ENCODE measurements at regions not wholly inside any gene's neighbourhood (a gene's known extent, or its start where the extent isn't known, plus 50 kb on each side); places are given as distances from the start of the nearest gene placed in this dataset.

GRCh38 chr13:79678100-79678499 is 197.1 kb downstream of the NDFIP2 start:
- no peaks in the 10 kb centered on the region for H3K27me3 Mint-ChIP-seq (ENCODE audit: low read depth)
- peaks cover 1% of the 10 kb centered on the region for H3K36me3 Mint-ChIP-seq (ENCODE audit: low read depth)
- no peak overlapping the region for H3K4me3 Mint-ChIP-seq (ENCODE audit: unreplicated experiment)
- no peak for DNase-seq (ENCODE audit: low spot score)
- no peak overlapping the region for H3K27ac Mint-ChIP-seq (ENCODE audit: unreplicated experiment)
- TF ChIP-seq CTCF (IDR thresholded peaks at IDR 0.05): no peak
- peaks cover 25% of the 10 kb centered on the region for H3K4me1 Mint-ChIP-seq (ENCODE audit: low read depth)
- peaks cover 4% of the 10 kb centered on the region for H3K9me3 Mint-ChIP-seq (ENCODE audit: low read depth)

GRCh38 chr13:79675931-79676660 is 195.1 kb downstream of the NDFIP2 start:
- no peaks in the 10 kb centered on the region for H3K36me3 Mint-ChIP-seq (ENCODE audit: low read depth)
- TF ChIP-seq CTCF (IDR thresholded peaks at IDR 0.05): no peak
- H3K27me3 Mint-ChIP-seq (ENCODE audit: low read depth): no peaks in the 10 kb centered on the region
- no peak for DNase-seq (ENCODE audit: low spot score)
- no peak overlapping the region for H3K4me3 Mint-ChIP-seq (ENCODE audit: unreplicated experiment)
- peaks cover 33% of the 10 kb centered on the region for H3K4me1 Mint-ChIP-seq (ENCODE audit: low read depth)
- no peaks in the 10 kb centered on the region for H3K9me3 Mint-ChIP-seq (ENCODE audit: low read depth)
- no peak overlapping the region for H3K27ac Mint-ChIP-seq (ENCODE audit: unreplicated experiment)

GRCh38 chr13:79674765-79675515 is 194.0 kb downstream of the NDFIP2 start:
- no peak overlapping the region for H3K27ac Mint-ChIP-seq (ENCODE audit: unreplicated experiment)
- DNase-seq (ENCODE audit: low spot score): no peak
- H3K4me1 Mint-ChIP-seq (ENCODE audit: low read depth): peaks cover 33% of the 10 kb centered on the region
- no peak overlapping the region for H3K4me3 Mint-ChIP-seq (ENCODE audit: unreplicated experiment)
- H3K36me3 Mint-ChIP-seq (ENCODE audit: low read depth): no peaks in the 10 kb centered on the region
- TF ChIP-seq CTCF (IDR thresholded peaks at IDR 0.05): no peak
- no peaks in the 10 kb centered on the region for H3K27me3 Mint-ChIP-seq (ENCODE audit: low read depth)
- H3K9me3 Mint-ChIP-seq (ENCODE audit: low read depth): no peaks in the 10 kb centered on the region

- Mint-ChIP-seq H3K9me3 (ENCODE audit: low read depth) (no peaks in the 10 kb centered on the region), H3K4me3 (ENCODE audit: unreplicated experiment) (no peak overlapping the region), H3K27me3 (ENCODE audit: low read depth) (no peaks in the 10 kb centered on the region), H3K27ac (ENCODE audit: unreplicated experiment) (no peak overlapping the region), H3K36me3 (ENCODE audit: low read depth) (no peaks in the 10 kb centered on the region), H3K4me1 (ENCODE audit: low read depth) (peaks cover 32% of the 10 kb centered on the region)
- no peak for DNase-seq (ENCODE audit: low spot score)
- TF ChIP-seq CTCF (IDR thresholded peaks at IDR 0.05): no peak
Measured at GRCh38 chr13:79673993-79674377, 193.0 kb downstream of the NDFIP2 start.

- peaks cover 27% of the 10 kb centered on the region for H3K4me1 Mint-ChIP-seq (ENCODE audit: low read depth)
- H3K27me3 Mint-ChIP-seq (ENCODE audit: low read depth): no peaks in the 10 kb centered on the region
- no peak for TF ChIP-seq CTCF (IDR thresholded peaks at IDR 0.05)
Measured at GRCh38 chr13:79673310-79673992, 192.5 kb downstream of the NDFIP2 start.

More at GRCh38 chr13:79673310-79673992, 192.5 kb downstream of the NDFIP2 start:
- H3K9me3 Mint-ChIP-seq (ENCODE audit: low read depth): no peaks in the 10 kb centered on the region
- H3K36me3 Mint-ChIP-seq (ENCODE audit: low read depth): no peaks in the 10 kb centered on the region
- no peak for DNase-seq (ENCODE audit: low spot score)
- H3K4me3 Mint-ChIP-seq (ENCODE audit: unreplicated experiment): no peak overlapping the region
- no peak overlapping the region for H3K27ac Mint-ChIP-seq (ENCODE audit: unreplicated experiment)
